Ecto neural progenitor cell (in vitro differentiated cells): ENCODE measurements at regions not wholly inside any gene's neighbourhood (a gene's known extent, or its start where the extent isn't known, plus 50 kb on each side); places are given as distances from the start of the nearest gene placed in this dataset.
"Not testable (repeated sequence)": the region's sequence is repeated elsewhere in the genome, so short reads cannot be mapped to it uniquely, and the experiment has no call there.

Experiments used
- DNase-seq: peaks from one replicate; pipeline ENCODE4 v3.0.0-alpha.2; 2018; ENCODE audit warnings: low spot score

DNA sequence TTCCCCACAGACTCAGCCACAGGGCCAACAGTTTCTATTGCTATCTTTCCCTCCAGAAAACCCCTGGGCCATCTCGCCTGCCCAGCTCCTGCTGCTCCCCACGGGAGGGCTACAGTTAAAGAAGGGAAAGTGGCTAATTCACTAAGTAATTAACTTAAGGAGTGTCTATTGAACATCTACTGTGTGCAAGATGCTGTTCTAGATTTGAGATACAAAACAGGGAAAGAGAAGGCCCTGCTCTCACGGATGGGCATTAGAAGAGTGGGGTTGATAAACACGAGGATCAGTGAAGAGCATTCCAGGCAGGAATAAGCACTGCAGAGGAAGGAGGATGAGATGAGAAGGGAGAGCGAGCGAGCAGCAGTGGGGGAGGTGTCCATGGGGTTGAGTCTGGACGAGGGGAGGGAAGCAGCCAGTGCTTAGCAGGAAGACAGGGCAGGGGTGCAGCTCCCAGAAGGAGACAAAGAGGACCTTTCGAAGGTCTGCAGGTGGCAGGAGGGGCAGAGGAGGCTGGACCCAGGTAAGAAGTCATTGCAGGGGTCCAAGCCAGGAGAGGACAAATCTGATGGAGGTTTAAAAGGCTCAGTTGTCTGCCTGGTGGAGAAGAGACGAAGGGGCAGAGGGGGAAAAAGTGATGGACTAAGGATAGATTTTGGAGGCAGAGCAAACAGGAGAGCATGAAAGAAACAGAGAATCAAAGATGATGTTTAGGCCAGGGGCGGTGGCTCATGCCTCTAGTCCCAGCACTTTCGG lies 64.7 kb downstream of the KLF15 start:
- DNase-seq, result no peak

DNA sequence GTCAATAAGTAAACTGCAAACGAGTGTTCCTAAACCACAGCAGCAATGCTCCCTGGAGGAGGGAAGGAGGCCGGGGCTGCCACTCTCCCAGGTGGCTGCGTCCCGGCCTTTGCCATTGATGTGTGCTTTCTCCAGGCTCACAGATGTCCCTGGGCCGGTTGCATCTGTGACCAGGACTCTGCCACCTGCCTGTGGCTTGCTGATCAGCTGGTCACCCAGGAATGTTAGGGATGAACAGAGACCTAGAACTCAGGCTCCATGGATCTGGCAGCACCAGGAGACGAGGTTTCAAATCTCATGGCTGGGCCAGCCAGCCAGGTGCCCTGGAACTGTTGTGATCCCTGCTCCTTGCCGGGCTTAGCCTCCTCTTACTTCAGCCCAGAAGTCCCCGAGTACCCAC lies 65.7 kb downstream of the KLF15 start:
- DNase-seq, result no peak

DNA sequence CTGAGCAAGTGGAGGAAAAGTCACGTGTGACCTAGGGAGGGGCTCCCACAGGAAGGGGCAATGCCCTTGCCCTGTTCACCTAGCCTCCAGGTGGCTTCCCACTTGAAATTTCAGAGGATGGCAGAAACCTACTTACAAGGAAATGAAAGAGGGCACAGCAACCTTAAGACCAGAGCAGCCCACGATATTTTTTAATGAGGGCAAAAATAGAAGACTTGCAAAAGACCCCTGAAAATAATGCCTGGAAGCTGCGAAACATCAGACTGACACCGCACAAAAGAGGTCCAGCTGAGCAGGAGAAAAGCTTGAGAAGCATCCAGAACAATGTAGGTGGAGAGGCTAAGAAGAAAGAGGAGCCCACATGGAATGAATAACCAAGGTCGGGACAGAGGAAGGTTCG lies 66.1 kb downstream of the KLF15 start:
- DNase-seq, result no peak

DNA sequence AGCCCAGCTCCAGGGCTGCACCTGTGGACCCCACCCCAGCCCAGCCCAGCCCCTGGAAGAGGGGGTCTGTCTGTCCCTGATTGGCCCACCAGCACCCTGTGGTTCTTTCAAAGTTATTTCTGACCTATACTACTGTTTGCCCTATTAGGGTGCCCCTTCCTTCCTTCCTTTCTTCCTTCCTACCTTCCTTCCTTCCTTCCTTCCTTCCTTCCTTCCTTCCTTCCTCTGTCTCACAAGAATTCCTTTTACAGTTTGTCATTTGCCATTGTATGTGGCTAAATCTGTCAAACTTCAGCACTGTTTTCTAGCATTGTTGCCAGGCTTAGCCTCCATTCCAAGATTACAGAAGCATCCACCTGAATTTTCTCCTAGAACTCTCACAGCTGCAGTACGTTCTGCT lies 66.9 kb downstream of the KLF15 start:
- DNase-seq, result no peak

DNA sequence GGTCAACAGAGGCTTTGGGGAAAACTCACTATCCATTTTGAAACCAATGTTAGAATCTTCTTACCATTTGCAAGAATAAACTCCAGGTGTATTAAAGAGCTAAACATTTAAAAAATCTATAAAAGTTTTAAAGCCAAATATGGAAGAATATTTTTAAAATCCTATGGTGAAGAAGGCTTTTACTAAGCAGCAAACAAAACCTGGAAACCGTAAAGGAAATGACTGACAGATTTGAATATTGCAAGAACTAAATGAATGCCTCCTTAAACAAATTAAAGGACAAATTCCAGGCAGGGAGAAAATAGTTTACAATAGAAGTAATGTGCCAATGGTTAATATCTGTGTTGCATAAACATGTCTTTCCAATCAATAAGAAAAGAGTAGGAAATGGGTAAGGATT lies 68.1 kb downstream of the KLF15 start:
- no peak for DNase-seq

GRCh38 chr3:126288314-126288713 lies 68.9 kb downstream of the KLF15 start:
- peak; percentile 75 for DNase-seq

GRCh38 chr3:126287536-126288241 lies 69.5 kb downstream of the KLF15 start:
- DNase-seq, result peak; percentile 85

- DNase-seq, result no peak
These were observed 70.1 kb downstream of the KLF15 start for GRCh38 chr3:126287171-126287535.

GRCh38 chr3:126285369-126285768 lies 71.8 kb downstream of the KLF15 start:
- DNase-seq, result no peak

GRCh38 chr3:126284258-126284904 lies 72.8 kb downstream of the KLF15 start:
- DNase-seq, result no peak

DNA sequence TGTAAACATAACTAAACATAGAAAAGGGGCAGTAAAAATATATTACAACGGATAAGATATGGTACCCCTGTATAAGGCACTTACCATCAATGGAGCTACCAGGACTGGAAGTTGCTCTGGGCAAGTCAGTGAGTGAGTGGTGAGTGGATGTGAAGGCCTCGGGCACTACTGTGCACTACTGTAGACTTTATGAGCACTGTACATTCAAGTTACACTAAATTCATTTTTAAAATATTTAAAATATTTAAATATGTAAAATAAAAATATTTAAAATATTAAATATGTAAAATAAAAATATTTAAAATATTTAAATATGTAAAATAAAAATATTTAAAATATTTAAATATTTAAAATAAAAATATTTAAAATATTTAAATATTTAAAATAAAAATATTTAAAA lies 73.6 kb downstream of the KLF15 start:
- not testable (repeated sequence) for DNase-seq

GRCh38 chr3:126279853-126280252 lies 77.4 kb downstream of the KLF15 start:
- no peak for DNase-seq

DNA sequence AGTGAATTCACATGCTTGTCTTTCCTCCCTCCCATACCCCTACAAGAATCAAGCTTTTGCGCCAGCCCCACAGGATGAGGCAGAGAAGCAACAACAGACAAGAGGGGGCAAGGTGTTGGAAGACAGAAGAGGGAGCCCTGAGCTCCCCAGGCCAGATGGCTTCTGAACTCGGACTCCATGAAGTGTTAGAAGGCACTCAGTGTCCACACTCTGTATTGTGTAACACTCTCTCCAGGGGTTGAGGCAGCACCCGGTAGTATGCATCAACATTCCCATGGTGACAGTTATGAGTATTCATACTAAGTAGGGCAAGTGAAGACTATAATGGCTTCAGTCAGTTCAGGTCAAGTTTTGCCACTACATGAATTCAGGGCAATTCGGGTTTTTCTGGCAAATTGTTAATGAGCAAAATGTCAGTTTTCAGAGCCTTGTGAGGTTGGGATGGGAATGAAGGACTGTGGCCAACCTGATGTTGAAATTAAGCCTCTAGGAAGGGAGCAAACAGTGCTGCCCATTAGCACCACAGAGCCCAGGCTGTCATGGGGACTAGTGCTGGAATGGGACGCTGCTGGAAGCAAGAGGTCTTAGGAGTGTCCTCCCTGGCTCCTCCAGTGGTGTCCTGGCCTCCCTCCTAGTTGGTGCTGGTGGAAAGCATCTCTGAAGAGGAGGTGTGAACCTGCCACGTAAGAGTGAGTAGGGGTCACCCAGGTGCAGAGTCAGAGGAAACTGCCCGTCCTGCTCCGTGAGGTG lies 79.4 kb downstream of the KLF15 start:
- DNase-seq, result no peak

- DNase-seq, result no peak
These were observed 81.6 kb downstream of the KLF15 start for GRCh38 chr3:126275620-126275904.

DNA sequence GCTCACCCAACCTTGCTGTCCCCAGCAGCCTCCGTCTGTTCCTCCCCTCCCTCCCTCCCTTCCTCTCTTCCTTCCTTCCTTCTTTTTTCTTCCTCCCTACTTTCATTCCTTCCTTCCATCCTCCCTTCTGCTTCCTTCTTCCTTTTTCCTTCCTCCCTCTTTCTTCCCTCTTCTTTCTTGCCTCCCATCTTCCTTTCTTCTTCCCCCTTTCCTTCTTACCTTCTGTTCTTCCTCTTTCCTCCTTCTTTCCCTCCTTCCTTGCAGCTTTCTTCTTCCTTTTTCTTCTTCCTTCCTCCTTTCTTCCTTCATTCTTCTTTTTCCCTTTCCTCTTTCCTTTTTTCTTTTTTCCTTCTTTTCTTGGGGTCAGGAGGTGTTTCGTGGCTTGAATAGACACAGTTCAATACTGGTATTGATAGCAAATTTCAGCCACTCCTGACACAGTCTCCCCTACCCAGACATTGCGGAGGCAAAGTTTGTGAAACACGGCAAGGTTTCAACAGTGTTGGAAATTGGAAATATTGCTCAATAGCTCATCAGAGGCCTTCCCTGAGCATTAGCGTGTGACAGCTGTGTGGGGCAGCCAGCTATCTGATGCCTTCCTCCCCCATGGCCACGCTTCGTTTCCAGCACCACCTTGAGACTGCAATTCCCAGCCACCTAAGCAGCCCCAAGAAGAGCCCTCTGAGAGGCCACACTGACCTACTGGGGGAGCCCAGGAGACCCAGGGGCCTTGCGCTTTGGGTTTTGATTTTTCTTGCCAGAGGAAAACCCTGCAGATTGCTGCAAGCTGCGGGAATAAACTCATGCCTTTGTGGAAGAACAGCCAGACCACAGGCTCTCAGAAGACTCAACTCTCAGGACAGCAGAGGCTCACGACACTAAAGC lies 82.2 kb downstream of the KLF15 start:
- DNase-seq, result no peak

GRCh38 chr3:126270145-126270811 lies 86.9 kb downstream of the KLF15 start:
- no peak for DNase-seq

- no peak for DNase-seq
These were observed 87.9 kb downstream of the KLF15 start for GRCh38 chr3:126269354-126269753.

DNA sequence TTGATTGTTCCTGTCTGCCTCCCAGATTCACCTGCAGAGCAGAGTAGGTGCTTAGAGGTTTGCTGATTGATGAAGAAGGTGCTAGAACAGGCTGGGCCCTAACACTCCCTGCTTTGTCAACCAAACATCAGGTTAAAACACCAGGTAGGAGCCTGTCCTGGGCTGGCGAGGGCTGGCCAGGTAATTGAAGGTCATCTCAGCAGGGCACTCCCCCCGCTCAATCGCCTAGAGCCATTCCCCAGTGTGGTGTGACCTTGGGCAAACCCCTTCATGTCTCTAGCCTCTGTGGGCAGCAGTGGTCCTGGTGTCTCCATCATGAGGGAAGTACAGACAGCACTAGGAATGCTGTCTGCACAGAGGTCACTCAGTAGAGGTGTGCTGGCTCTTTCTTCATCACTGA lies 88.3 kb downstream of the KLF15 start:
- no peak for DNase-seq

DNA sequence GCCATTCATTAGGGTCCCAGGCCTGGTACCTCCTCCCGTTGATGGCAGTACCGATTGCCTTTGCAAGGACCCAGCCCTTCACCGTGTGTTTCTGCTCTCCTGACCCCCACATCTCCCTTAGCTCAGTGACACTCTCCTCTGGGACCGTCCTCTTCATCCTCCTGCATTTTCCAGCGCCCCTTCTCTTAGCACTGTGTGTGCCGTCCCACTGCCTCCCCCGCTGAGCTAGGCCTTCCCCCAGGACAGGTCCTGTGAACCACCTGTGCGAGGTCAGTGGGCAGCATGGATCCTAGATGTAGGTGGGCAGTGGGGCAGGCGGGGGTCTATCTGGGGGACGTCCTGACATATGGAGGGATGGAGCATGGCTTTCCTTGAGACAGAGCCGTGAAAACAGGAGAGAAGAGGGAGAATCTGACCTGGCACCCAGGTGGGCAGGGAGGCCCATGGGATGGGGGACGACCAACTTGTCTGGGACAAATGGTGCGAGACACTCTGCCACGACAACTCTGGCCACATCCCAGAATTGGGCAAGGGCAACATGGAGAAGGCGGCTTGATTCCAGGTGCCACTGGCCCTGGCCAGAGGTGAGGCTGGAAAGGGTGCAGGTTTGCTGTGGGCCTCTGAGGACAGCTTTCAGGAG lies 87.7 kb upstream of the ALDH1L1 start:
- DNase-seq, result no peak

DNA sequence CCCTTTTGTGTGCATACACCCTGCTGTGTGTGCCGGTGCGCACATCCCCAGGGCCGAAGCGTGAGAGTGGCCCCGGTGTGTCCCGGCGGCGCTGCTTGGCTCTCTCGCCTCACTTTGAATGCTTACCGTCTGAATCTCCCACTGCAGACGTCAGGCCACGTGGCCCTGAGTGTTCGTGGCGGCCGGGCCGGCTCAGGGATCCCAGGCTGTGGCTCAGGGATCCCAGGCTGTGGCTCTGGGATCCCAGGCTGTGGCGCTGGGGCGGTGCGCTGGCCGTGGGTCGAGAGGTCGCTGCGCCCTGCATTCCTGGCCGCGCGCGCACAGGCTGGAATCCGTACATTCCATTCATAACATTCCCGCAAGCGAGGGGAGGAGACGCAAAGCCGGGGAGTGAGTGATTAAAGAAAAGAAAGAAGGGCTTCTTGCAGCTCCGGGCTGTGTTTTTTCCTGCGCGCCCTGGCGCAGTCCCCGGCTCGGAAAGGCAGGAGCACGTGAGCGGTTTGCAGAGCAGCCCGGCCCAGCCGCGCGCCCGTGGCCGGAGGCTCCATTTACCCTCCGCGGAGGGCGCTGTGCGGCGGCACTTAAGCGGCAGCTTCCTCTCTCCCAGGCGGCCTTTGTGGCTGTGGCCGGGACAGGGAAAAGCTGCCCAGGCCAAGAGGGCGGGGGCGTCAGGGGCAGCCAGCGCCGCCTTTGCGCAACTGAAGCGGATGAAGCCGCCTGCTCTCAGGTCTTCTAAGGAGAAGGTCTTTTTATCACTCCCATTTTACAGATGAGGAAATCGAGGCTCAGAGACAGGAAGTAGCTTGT lies 87.0 kb upstream of the ALDH1L1 start:
- peak; percentile 91 for DNase-seq
